Loucy (cell line): ENCODE measurements at regions not wholly inside any gene's neighbourhood (a gene's known extent, or its start where the extent isn't known, plus 50 kb on each side); places are given as distances from the start of the nearest gene placed in this dataset.

Experiments
- H2AFZ ChIP-seq: fragments of 200-600 bp; sonication (generic); 2 replicates; pipeline ENCODE4 v1.6.0; 2016; ENCODE audit warnings: antibody characterized with exemption, mild to moderate bottlenecking, low read length, moderate library complexity
- H3F3A ChIP-seq: fragments of 200-600 bp; 2 replicates; pipeline ENCODE4 v1.6.0; 2016; ENCODE audit warnings: antibody characterized with exemption, low read depth, mild to moderate bottlenecking
- H3K27me3 ChIP-seq: fragments of 200-600 bp; sonication (generic); 2 replicates; pipeline ENCODE4 v1.6.1; 2014; ENCODE audit warnings: low read length, mild to moderate bottlenecking; ENCODE audit not compliant: insufficient read depth, poor library complexity, severe bottlenecking
- H3K36me3 ChIP-seq: fragments of 200-600 bp; sonication (generic); 2 replicates; pipeline ENCODE4 v1.6.1; 2016; ENCODE audit warnings: low read length; ENCODE audit not compliant: insufficient read depth
- H3K4me1 ChIP-seq: fragments of 200-600 bp; sonication (generic); 2 replicates; pipeline ENCODE4 v1.5.1; 2014; ENCODE audit warnings: low read length, mild to moderate bottlenecking; ENCODE audit not compliant: insufficient read depth, poor library complexity, severe bottlenecking
- H3K4me2 ChIP-seq: fragments of 200-600 bp; sonication (generic); 2 replicates; pipeline ENCODE4 v1.6.0; 2014; ENCODE audit warnings: antibody characterized with exemption, low read length, low read depth, mild to moderate bottlenecking; ENCODE audit not compliant: poor library complexity, severe bottlenecking
- H3K4me3 ChIP-seq: fragments of 200-600 bp; sonication (generic); 2 replicates; pipeline ENCODE4 v1.5.1; 2014; ENCODE audit warnings: low read length, mild to moderate bottlenecking, mixed read lengths; ENCODE audit not compliant: poor library complexity, severe bottlenecking
- H3K79me2 ChIP-seq: fragments of 200-600 bp; sonication (generic); 2 replicates; pipeline ENCODE4 v1.6.1; 2014; ENCODE audit warnings: low read length; ENCODE audit not compliant: insufficient read depth
- H3K9ac ChIP-seq: fragments of 200-600 bp; sonication (generic); 2 replicates; pipeline ENCODE4 v1.6.0; 2014; ENCODE audit warnings: mild to moderate bottlenecking, low read depth, low read length, moderate library complexity; ENCODE audit not compliant: poor library complexity, severe bottlenecking
- H3K9me2 ChIP-seq: fragments of 200-600 bp; sonication (generic); replicated peaks from 2 replicates; pipeline ENCODE4 v1.6.1; 2016; ENCODE audit warnings: low read depth, low read length, mixed read lengths
- H3K9me3 ChIP-seq: fragments of 200-600 bp; sonication (generic); 2 replicates; pipeline ENCODE4 v1.6.1; 2014; ENCODE audit warnings: mild to moderate bottlenecking, antibody characterized with exemption, low read length, low read depth; ENCODE audit not compliant: insufficient read depth
- H4K20me1 ChIP-seq: fragments of 200-600 bp; sonication (generic); 2 replicates; pipeline ENCODE4 v1.6.0; 2014; ENCODE audit warnings: antibody characterized with exemption, low read length, mild to moderate bottlenecking; ENCODE audit not compliant: insufficient read depth, poor library complexity, severe bottlenecking
- EZH2phosphoT487 ChIP-seq: fragments of 200-600 bp; IDR thresholded peaks from 2 replicates; pipeline ENCODE4 v1.6.1; 2018; ENCODE audit warnings: antibody characterized with exemption, mild to moderate bottlenecking, moderate library complexity, borderline replicate concordance
- TF ChIP-seq, protein P1 (sequence below): fragments of 200-600 bp; sonication (generic); conservative IDR thresholded peaks from 2 replicates; pipeline ENCODE4 v1.5.1; 2014; ENCODE audit warnings: mild to moderate bottlenecking, antibody characterized with exemption, low read length

GRCh38 chr3:145739926-145740325, 421.1 kb downstream of the PLOD2 start:
- Histone ChIP-seq H3K9me3 (no peaks in the 10 kb centered on the region), H3F3A (no peaks in the 10 kb centered on the region), H2AFZ (no peak overlapping the region), H3K4me2 (no peak overlapping the region), H3K4me3 (no peak overlapping the region), H3K9ac (no peak overlapping the region), H3K27me3 (no peaks in the 10 kb centered on the region), H4K20me1 (no peaks in the 10 kb centered on the region), H3K9me2 (no peaks in the 10 kb centered on the region), H3K36me3 (no peaks in the 10 kb centered on the region), H3K79me2 (no peaks in the 10 kb centered on the region), H3K4me1 (no peaks in the 10 kb centered on the region)
- no peak for TF ChIP-seq EZH2phosphoT487
- TF ChIP-seq, protein P1, sequence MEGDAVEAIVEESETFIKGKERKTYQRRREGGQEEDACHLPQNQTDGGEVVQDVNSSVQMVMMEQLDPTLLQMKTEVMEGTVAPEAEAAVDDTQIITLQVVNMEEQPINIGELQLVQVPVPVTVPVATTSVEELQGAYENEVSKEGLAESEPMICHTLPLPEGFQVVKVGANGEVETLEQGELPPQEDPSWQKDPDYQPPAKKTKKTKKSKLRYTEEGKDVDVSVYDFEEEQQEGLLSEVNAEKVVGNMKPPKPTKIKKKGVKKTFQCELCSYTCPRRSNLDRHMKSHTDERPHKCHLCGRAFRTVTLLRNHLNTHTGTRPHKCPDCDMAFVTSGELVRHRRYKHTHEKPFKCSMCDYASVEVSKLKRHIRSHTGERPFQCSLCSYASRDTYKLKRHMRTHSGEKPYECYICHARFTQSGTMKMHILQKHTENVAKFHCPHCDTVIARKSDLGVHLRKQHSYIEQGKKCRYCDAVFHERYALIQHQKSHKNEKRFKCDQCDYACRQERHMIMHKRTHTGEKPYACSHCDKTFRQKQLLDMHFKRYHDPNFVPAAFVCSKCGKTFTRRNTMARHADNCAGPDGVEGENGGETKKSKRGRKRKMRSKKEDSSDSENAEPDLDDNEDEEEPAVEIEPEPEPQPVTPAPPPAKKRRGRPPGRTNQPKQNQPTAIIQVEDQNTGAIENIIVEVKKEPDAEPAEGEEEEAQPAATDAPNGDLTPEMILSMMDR, result no peak

GRCh38 chr3:145750657-145751056, 410.3 kb downstream of the PLOD2 start:
- H3K4me2 ChIP-seq, result no peak overlapping the region
- TF ChIP-seq EZH2phosphoT487, result no peak
- TF ChIP-seq, protein P1, result no peak
- H3K36me3 ChIP-seq, result no peaks in the 10 kb centered on the region
- H3K4me3 ChIP-seq, result no peak overlapping the region
- no peaks in the 10 kb centered on the region for H3K79me2 ChIP-seq
- no peaks in the 10 kb centered on the region for H3F3A ChIP-seq
- H3K9ac ChIP-seq, result no peak overlapping the region
- no peaks in the 10 kb centered on the region for H3K9me3 ChIP-seq
- no peaks in the 10 kb centered on the region for H3K9me2 ChIP-seq
- H2AFZ ChIP-seq, result no peak overlapping the region
- no peaks in the 10 kb centered on the region for H3K4me1 ChIP-seq
- no peaks in the 10 kb centered on the region for H3K27me3 ChIP-seq
- H4K20me1 ChIP-seq, result no peaks in the 10 kb centered on the region

GRCh38 chr3:145752576-145752975, 408.4 kb downstream of the PLOD2 start:
- TF ChIP-seq, protein P1, result no peak
- no peak for TF ChIP-seq EZH2phosphoT487
- Histone ChIP-seq H3K4me2 (no peak overlapping the region), H3F3A (no peaks in the 10 kb centered on the region), H3K4me3 (no peak overlapping the region), H2AFZ (no peak overlapping the region), H3K4me1 (no peaks in the 10 kb centered on the region), H3K79me2 (no peaks in the 10 kb centered on the region), H4K20me1 (no peaks in the 10 kb centered on the region), H3K9ac (no peak overlapping the region), H3K9me2 (no peaks in the 10 kb centered on the region), H3K9me3 (no peaks in the 10 kb centered on the region), H3K36me3 (no peaks in the 10 kb centered on the region), H3K27me3 (no peaks in the 10 kb centered on the region)
